ENCODE measurements at regions not wholly inside any gene's neighbourhood (a gene's known extent, or its start where the extent isn't known, plus 50 kb on each side); places are given as distances from the start of the nearest gene placed in this dataset.

DNA sequence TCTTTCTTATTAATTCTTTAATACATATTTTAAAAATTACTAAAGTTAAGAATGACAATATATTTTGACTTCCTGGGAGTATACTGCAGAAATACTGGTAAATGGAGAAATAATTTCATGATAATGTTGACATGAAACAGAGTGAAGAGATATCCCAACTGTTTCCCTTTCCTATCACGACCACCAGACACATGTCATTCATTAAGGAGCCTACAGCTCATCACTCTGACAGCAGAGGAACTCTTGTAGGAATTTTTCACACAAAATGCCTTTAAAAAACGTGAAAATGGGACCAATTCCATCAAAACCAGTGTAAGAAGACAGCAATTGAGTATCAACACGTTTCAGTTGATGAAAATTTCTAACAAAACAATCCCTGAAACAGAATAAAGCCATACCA is 172.9 kb upstream of the CPHXL start:
- TF ChIP-seq CTCF (IDR thresholded peaks at IDR 0.05; ENCODE audit: insufficient read depth, low read length) = no peak
- H3K4me3 ChIP-seq (ENCODE audit: low read depth, low read length) = no peak overlapping the region

DNA sequence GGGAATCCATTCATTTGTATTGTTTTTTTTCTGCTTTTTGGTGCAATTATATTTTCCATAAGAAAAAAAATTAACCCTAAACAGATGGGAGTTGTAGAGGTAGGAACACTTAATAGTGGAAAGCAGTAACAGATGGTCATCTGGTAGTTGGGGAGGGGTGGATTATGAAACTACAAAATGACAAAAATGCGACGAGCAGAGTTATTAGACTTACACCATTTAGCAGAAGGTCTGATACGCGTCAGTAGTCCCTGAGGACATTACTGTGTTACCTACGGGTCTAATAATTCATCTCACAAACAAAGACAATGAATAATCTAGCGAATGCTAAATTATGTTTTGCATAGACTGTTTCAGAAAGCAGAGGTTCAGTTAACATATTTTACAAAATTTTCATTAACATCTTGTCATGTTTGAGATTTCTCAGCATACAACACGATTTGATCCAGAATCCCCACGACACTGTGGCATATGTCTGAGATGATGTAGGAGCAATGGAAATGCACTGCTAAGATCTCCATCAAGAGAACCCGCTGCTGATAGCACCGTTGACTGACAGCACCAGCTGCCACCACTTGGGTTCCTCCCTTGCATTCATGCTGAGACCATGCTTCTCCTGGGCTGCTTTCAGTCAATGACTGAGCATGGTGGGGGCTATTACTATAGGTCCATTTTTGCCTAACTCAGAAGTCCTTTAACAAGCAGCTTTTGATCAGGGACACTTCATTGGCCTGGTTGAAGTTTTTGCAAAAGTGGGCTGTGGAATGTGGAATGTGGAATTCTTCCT is 182.2 kb upstream of the CPHXL start:
- TF ChIP-seq CTCF (IDR thresholded peaks at IDR 0.05; ENCODE audit: insufficient read depth, low read length) = no peak
- no peak overlapping the region for H3K4me3 ChIP-seq (ENCODE audit: low read depth, low read length)

More for the DNA sequence above, 172.9 kb upstream of the CPHXL start:
- DNase-seq (ENCODE audit: low read depth) = no peak

GRCh38 chr16:75909746-75910145 is 183.5 kb upstream of the CPHXL start:
- H3K4me3 ChIP-seq (ENCODE audit: low read depth, low read length) = no peak overlapping the region
- DNase-seq (ENCODE audit: low read depth) = no peak
- TF ChIP-seq CTCF (IDR thresholded peaks at IDR 0.05; ENCODE audit: insufficient read depth, low read length) = no peak

More for the DNA sequence above, 182.2 kb upstream of the CPHXL start:
- DNase-seq (ENCODE audit: low read depth) = no peak

DNA sequence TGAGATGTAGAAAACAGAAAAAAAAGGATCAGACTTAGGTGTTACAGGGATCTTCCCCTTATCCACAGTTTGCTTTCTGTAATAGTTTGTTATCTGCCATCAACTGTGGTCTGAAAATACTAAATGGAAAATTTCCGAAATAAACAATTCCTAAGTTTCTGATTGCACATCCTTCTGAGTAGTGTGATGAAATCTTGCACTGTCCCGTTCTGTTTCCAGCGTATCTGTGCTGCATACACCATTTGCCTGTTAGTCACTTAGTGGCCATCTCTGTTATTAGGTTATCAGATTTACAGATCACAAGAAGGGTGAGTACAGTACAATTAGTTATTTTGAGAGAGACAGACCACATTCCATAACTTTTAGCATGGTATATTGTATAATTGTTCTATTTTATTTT is 185.6 kb upstream of the CPHXL start:
- H3K4me3 ChIP-seq (ENCODE audit: low read depth, low read length) = no peak overlapping the region
- no peak for TF ChIP-seq CTCF (IDR thresholded peaks at IDR 0.05; ENCODE audit: insufficient read depth, low read length)
- DNase-seq (ENCODE audit: low read depth) = no peak

GRCh38 chr16:75913958-75914357 is 187.7 kb upstream of the CPHXL start:
- DNase-seq (ENCODE audit: low read depth) = no peak
- TF ChIP-seq CTCF (IDR thresholded peaks at IDR 0.05; ENCODE audit: insufficient read depth, low read length) = no peak
- no peak overlapping the region for H3K4me3 ChIP-seq (ENCODE audit: low read depth, low read length)

GRCh38 chr16:75916451-75916850 is 190.2 kb upstream of the CPHXL start:
- TF ChIP-seq CTCF (IDR thresholded peaks at IDR 0.05; ENCODE audit: insufficient read depth, low read length) = no peak
- DNase-seq (ENCODE audit: low read depth) = no peak

DNA sequence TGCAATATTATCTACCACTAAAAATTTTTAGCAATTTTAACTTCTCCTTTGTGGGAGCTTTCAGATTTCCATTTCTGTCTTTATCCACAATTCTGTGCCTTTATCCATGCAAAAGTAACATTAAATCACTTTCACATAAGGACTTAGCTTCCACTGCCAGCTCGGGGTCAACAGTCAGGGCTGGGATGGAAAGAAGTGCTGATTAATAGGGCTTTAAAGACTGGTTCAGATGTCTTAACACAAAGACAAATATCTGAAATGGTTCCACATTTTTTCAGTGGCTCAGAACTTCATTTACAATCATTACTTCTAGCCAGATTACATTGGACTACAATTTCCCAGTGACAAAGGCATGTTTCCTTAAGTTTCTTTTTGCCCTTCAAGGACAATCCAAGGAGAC is 191.8 kb upstream of the CPHXL start:
- no peak for DNase-seq (ENCODE audit: low read depth)
- no peak overlapping the region for H3K4me3 ChIP-seq (ENCODE audit: low read depth, low read length)
- TF ChIP-seq CTCF (IDR thresholded peaks at IDR 0.05; ENCODE audit: insufficient read depth, low read length) = no peak

More at GRCh38 chr16:75916451-75916850, 190.2 kb upstream of the CPHXL start:
- H3K4me3 ChIP-seq (ENCODE audit: low read depth, low read length) = no peak overlapping the region
